Stomach (tissue), 4 donors: ENCODE measurements at regions not wholly inside any gene's neighbourhood (a gene's known extent, or its start where the extent isn't known, plus 50 kb on each side); places are given as distances from the start of the nearest gene placed in this dataset.

Source experiments
- CTCF ChIP-seq, 7 experiments: fragments of 450-650 bp in 4 of 7; fragments of 200-600 bp in 3 of 7; sonication (generic) in 3 of 7; IDR thresholded peaks; one replicate each; pipeline ENCODE4 v1.5.1; 2016 to 2019; ENCODE audit warnings: antibody characterized with exemption in 7 of 7, control low read depth in 2 of 7, mild to moderate bottlenecking in 1 of 7
- EP300 ChIP-seq: sonication (generic); formaldehyde crosslinking; IDR thresholded peaks from one replicate; pipeline ENCODE4 v1.6.1; 2017; ENCODE audit warnings: antibody characterized with exemption

- TF ChIP-seq EP300 (no peak), CTCF (IDR thresholded peaks at IDR 0.05) (no peak)
Observed at GRCh38 chr18:38241216-38241615, 675.6 kb upstream of the CELF4 start.
